HG03469 (cell line): ENCODE measurements at regions not wholly inside any gene's neighbourhood (a gene's known extent, or its start where the extent isn't known, plus 50 kb on each side); places are given as distances from the start of the nearest gene placed in this dataset.
"Not testable (repeated sequence)": the region's sequence is repeated elsewhere in the genome, so short reads cannot be mapped to it uniquely, and the experiment has no call there.

Experiments used
- ATAC-seq: cut with Tn5 transposase; IDR thresholded peaks from one replicate; pipeline ENCODE4 v1.9.1; 2021; ENCODE audit warnings: mild to moderate bottlenecking, moderate library complexity, moderate number of reproducible peaks; ENCODE audit not compliant: unreplicated experiment

DNA sequence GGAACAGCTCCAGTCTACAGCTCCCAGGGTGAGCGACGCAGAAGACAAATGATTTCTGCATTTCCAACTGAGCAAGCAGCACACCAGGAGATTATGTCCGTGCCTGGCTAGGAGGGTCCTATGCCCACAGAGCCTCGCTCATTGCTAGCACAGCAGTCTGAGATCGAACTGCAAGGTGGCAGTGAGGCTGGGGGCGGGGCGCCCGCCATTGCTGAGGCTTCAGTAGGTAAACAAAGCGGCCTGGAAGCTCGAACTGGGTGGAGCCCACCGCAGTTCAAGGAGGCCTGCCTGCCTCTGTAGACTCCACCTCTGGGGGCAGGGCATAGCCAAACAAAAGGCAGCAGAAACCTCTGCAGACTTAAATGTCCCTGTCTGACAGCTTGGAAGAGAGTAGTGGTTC, 198.0 kb upstream of the DIAPH2 start:
- not testable (repeated sequence) for ATAC-seq

- ATAC-seq, result no peak
These were observed 182.1 kb upstream of the DIAPH2 start for GRCh38 chrX:96502507-96502906.

DNA sequence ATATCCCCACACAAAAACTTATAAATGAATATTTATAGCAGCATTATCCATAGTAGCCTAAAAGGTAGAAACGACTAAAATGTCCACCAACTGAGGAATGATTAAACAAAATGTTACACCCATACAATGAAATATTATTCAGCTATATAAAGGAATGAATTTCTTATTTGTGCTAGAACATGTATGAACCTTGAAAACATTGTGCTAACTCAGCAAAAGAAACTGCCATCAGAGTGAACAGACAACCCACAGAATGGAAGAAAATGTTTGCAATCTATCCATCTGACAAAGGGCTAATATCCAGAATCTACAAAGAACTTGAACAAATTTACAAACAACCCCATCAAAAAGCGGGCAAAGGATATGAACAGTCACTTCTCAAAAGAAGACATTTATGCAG, 155.3 kb upstream of the DIAPH2 start:
- ATAC-seq, result not testable (repeated sequence)

- ATAC-seq, result no peak
These were observed 146.4 kb upstream of the DIAPH2 start for GRCh38 chrX:96538104-96538725.

DNA sequence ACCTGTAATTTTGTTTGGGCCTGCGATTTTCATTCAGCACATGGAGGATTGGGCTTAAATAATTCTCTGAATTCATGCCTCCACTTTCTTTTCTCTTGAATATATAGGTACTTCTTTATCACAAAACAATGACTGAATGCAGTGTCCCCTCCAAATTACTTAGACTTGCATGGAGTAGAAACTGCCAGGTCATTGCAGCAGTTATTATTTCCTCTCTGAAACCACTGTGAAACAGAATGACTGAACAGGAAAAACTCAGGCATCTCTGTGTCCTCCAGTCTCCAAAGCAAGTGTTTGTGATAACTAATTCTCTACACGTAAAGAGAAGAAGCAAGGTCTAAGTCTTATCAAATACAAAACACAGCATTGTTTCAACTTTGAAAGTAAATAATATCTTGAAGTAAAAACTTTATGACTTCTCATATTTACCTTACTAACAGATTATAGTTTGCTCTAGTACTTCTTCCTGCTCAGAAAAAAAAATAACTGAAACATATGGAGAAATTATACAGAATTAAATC, 144.5 kb upstream of the DIAPH2 start:
- no peak for ATAC-seq

GRCh38 chrX:96546281-96546680, 138.4 kb upstream of the DIAPH2 start:
- ATAC-seq, result not testable (repeated sequence)

DNA sequence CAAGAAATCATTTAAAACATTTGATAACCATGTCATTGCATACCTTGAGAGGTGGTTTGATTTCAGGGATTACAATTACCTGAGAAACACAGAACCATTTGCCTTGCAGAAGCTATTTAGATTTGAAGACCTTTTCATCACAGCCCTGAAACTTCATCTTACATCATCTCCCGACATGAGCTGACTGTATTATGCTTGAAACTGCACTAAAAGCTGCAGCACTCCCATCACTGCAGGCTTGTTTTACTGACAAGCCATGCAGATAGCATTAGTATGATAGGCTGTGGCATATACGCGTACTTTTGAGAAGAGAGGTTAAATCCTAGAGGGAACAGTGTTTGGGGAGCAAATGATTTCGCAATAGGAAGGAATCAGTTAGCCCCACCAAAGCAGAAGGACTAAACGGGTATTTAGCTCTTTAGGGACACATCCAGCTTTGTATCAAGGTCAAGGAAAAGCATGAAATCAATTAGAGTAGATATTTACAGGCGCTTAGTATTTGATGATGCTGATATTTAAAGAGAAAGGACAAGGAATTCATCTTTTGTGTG, 133.2 kb upstream of the DIAPH2 start:
- ATAC-seq, result no peak

DNA sequence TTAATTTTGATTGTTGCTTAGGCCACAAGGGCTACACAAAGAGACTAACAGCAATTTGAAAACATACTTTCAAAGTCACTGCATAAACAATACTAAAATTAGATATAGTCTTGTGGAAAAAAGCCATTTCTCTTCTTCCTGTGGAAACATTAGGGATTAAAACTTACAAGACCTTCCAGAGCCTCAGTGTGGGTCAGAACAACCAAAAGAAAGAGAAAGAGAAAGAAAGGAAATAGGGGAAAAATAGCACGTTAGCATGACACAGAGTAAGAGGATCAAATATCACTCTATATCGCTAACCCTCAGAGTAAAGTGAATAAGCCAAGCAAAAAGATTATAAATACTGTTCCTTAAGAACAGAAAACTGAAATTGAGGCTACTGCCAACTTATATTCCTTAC, 127.8 kb upstream of the DIAPH2 start:
- no peak for ATAC-seq

- ATAC-seq, result not testable (repeated sequence)
These were observed 123.5 kb upstream of the DIAPH2 start for GRCh38 chrX:96561129-96561528.

DNA sequence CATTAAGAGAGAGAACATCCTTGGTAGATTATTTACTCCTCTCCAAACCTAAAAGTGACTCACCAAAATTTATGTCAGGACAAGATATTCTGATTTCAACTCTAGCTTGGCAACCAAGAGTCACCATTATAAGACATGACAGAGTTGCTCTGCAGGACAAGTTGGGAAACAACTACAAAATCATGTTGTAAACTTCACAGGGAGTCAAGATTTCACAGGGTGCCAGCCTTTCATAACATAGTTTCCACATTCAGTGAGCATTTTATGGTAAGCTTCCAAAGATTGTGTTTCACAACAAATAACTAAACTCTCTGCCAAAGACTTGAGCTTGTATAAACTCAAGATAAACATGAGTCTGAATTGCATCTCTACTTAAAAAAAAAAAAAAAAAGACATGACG, 121.0 kb upstream of the DIAPH2 start:
- no peak for ATAC-seq

DNA sequence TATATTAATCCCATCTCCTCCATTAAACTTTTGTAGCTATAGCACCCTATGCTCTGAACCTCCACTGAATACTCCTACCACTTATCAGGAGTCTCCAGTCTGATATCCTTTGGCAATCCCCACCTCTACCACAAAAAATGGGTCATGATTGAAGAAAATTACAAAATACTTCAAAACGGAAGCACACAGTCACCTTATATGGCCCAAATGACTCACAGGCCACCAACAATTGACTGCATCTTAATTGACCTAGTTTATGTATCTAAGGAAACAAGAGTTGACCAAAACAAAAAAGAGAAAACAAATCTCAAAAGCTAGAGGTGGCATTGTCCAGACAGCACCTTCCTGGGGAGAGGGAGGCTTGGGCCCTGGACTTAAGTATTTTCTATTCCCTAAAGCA, 120.0 kb upstream of the DIAPH2 start:
- no peak for ATAC-seq

DNA sequence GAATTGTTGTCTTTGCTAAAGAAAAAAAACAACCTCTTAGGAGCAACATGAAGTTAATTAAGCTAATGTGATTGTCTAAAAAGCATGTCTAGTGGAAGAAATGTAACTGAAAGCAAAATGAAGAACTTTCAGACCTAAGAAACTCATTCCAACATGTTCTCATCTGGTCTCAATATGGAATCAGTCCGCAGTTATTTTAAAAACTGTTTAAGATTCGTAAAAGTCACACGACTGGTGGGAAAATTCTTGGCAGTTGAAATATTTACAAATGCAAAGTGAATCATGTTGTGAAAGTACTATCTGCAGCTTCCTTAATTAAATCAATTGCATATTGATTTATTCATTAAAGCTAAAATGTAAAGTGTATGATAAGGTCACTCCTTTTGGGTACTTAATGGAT, 117.8 kb upstream of the DIAPH2 start:
- no peak for ATAC-seq

- no peak for ATAC-seq
These were observed 116.6 kb upstream of the DIAPH2 start for GRCh38 chrX:96568071-96568470.

DNA sequence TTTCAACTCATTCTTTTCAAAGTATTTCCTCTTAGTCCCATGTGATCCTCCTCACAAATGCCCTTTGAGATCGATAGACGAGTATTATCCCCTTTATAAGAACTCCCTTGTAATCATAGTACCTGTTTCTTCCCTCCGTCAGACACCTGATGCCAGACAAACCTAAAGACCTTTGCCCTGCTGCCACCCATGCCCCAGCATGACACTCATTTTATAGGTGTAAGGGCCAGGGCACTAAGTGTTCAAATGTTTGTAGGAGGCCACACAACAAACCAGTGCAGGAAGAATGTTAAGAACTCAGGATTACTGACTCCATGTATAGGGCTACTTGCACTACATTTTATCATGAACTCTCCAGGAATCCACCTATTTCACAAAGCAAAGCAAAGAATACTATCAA, 115.6 kb upstream of the DIAPH2 start:
- ATAC-seq, result no peak

DNA sequence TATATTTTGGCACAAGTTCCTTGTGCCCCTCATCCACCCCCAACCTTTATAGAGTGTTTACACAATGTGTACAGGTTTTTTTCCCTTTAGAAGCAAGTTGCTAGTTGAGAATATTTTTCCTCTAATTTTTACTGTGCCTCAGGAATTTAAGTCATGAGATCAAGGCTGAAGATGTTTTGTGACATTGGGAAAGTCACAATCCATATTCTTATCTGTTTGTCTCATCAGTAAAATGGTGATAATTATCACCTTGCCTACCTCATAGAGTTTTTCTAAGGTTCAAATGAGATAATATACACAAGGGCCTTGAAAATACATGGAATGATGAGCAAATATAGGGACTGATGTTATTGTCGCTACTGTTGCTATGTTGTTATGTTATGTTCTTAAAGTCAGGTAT, 109.6 kb upstream of the DIAPH2 start:
- no peak for ATAC-seq

DNA sequence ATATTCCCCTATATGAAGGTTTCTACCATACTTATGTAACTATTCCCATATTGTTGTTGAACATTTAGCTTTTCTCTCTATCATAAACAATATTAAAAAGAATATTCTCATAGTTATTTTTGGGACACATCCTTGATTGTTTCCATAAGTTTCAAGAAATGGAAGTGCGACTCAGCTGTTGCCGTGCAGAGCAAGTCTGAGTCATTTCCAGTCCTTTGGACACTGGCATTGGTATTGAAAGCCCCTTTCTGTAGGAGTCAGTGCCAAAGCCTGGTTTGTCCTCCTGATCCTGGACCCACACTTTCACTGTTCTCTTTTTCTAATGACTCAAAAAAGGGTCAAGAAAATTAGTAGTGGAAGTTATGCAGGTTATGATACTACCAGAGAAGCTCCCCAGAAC, 108.3 kb upstream of the DIAPH2 start:
- ATAC-seq, result no peak

GRCh38 chrX:96578781-96579180, 105.9 kb upstream of the DIAPH2 start:
- no peak for ATAC-seq

DNA sequence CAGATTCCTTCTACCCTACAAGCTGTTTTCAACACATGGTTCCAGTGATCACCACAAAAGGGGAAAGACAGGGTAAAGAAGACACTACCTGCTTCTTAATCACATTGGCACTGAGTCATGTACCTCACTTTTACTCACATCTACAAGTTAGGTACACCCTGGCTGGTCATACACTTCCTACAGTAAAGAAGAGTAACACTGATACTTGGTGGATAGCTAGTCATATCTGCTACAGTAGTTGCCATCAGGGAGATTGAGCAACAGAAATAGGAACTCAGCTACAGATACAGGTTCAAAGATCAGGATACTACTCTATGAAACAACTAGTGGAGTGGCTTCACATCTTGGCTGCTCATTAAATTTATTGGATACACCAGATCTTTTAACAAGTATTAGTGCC, 105.4 kb upstream of the DIAPH2 start:
- ATAC-seq, result no peak

- no peak for ATAC-seq
These were observed 94.2 kb upstream of the DIAPH2 start for GRCh38 chrX:96590403-96590802.

DNA sequence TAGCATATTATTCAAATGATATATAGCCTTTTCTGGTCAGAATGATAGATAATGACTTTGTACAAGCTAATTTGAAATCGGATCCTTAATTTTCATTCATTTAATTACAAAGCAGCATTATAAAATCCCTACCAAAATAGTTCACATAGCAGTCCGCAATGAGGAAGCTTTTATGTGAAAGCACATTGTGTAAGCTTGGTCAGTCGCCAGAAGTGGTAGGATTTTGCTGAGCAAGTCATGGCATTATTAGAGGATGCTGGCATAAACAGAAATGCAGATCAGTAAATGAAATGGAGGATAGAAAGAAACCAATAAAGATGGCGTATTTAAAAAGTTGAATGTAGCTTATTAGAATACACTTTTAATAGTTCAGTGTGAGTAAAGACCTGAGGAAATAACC, 93.2 kb upstream of the DIAPH2 start:
- ATAC-seq, result no peak

DNA sequence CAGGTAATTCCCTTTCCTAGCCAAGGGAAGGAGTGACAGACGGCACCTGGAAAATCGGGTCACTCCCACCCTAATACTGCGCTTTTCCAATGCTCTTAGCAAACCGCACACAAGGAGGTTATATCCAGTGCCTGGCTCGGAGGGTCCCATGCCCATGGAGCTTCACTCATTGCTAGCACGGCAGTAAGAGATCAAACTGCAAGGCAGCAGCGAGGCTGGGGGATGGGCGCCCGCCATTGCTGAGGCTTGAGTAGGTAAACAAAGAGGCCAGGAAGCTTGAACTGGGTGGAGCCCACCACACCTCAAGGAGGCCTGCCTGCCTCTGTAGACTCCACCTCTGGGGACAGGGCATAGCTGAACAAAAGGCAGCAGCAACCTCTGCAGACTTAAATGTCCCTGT, 86.8 kb upstream of the DIAPH2 start:
- ATAC-seq, result not testable (repeated sequence)

- no peak for ATAC-seq
These were observed 72.9 kb upstream of the DIAPH2 start for GRCh38 chrX:96611619-96612362.
